DOHH2 (cell line): ENCODE measurements at regions not wholly inside any gene's neighbourhood (a gene's known extent, or its start where the extent isn't known, plus 50 kb on each side); places are given as distances from the start of the nearest gene placed in this dataset.

ENCODE experiments used
- H3F3A ChIP-seq: fragments of 200-600 bp; sonication (generic), shearing (Covaris generic); 2 replicates; pipeline ENCODE4 v1.6.0; 2016; ENCODE audit warnings: antibody characterized with exemption, mild to moderate bottlenecking; ENCODE audit not compliant: control insufficient read depth, insufficient read depth
- H3K27ac ChIP-seq: fragments of 200-600 bp; sonication (generic); 2 replicates; pipeline ENCODE4 v1.5.1; 2014; ENCODE audit warnings: low read depth, mild to moderate bottlenecking, low read length, moderate library complexity
- H3K27me3 ChIP-seq: fragments of 200-600 bp; sonication (generic); 2 replicates; pipeline ENCODE4 v1.6.1; 2014; ENCODE audit warnings: mild to moderate bottlenecking, low read length, mixed read lengths; ENCODE audit not compliant: control insufficient read depth
- H3K36me3 ChIP-seq: fragments of 200-600 bp; sonication (generic); 2 replicates; pipeline ENCODE4 v1.6.1; 2014; ENCODE audit warnings: mild to moderate bottlenecking, low read length, moderate library complexity, mixed read lengths; ENCODE audit not compliant: control insufficient read depth
- H3K4me1 ChIP-seq: fragments of 200-600 bp; sonication (generic); 2 replicates; pipeline ENCODE4 v1.6.1; 2014; ENCODE audit warnings: mild to moderate bottlenecking, low read length, mixed read lengths; ENCODE audit not compliant: control insufficient read depth
- H3K4me2 ChIP-seq: fragments of 200-600 bp; sonication (generic); 2 replicates; pipeline ENCODE4 v1.6.0; 2014; ENCODE audit warnings: mild to moderate bottlenecking, low read length, moderate library complexity
- H3K4me3 ChIP-seq: fragments of 200-600 bp; sonication (generic); 2 replicates; pipeline ENCODE4 v1.5.1; 2014; ENCODE audit warnings: mild to moderate bottlenecking, low read length, mixed read lengths
- H3K79me2 ChIP-seq: fragments of 200-600 bp; sonication (generic); 2 replicates; pipeline ENCODE4 v1.6.1; 2014; ENCODE audit warnings: mild to moderate bottlenecking, low read length, mixed read lengths; ENCODE audit not compliant: control insufficient read depth
- H3K9me2 ChIP-seq: fragments of 200-600 bp; sonication (generic); replicated peaks from 2 replicates; pipeline ENCODE4 v1.6.1; 2014; ENCODE audit warnings: mild to moderate bottlenecking, low read length, mixed read lengths; ENCODE audit not compliant: control insufficient read depth
- H3K9me3 ChIP-seq: fragments of 200-600 bp; sonication (generic); 2 replicates; pipeline ENCODE4 v1.6.1; 2014; ENCODE audit warnings: antibody characterized with exemption, low read length, mixed read lengths; ENCODE audit not compliant: control insufficient read depth, insufficient read depth
- H4K20me1 ChIP-seq: fragments of 200-600 bp; sonication (generic); 2 replicates; pipeline ENCODE4 v1.6.0; 2014; ENCODE audit warnings: low read depth, mild to moderate bottlenecking, antibody characterized with exemption, low read length, moderate library complexity; ENCODE audit not compliant: control insufficient read depth, insufficient read depth
- CTCF ChIP-seq: fragments of 200-600 bp; sonication (generic); IDR thresholded peaks from one replicate; pipeline ENCODE4 v1.5.1; 2014; ENCODE audit warnings: antibody characterized with exemption, mild to moderate bottlenecking, low read depth, low read length; ENCODE audit not compliant: poor library complexity, severe bottlenecking
- EZH2phosphoT487 ChIP-seq: fragments of 200-600 bp; sonication (generic); IDR thresholded peaks from 2 replicates; pipeline ENCODE4 v1.6.1; 2017; ENCODE audit warnings: borderline replicate concordance, mild to moderate bottlenecking, antibody characterized with exemption, low read length, moderate library complexity, mixed read lengths

- no peak overlapping the region for H3K4me3 ChIP-seq
- no peaks in the 10 kb centered on the region for H3K9me2 ChIP-seq
- no peaks in the 10 kb centered on the region for H3K27me3 ChIP-seq
- H3K9me3 ChIP-seq, result peaks cover 6% of the 10 kb centered on the region; the same call in 1 of the 2 replicates
- 0 out of 2 replicates have a peak, but pooled peaks cover 4% of the 10 kb centered on the region for H3K36me3 ChIP-seq
- no peak overlapping the region for H3K4me2 ChIP-seq
- TF ChIP-seq EZH2phosphoT487 (no peak), CTCF (no peak)
- H3K79me2 ChIP-seq, result no peaks in the 10 kb centered on the region
- H3K4me1 ChIP-seq, result peaks cover 50% of the 10 kb centered on the region
- H4K20me1 ChIP-seq, result no peaks in the 10 kb centered on the region
- H3F3A ChIP-seq, result peaks cover 12% of the 10 kb centered on the region
- no peak overlapping the region for H3K27ac ChIP-seq
These were observed 239.1 kb downstream of the C1D start for GRCh38 chr2:67823726-67824125.

- H3K4me1 ChIP-seq, result peaks cover 50% of the 10 kb centered on the region
- peak overlapping the region; percentile 57 for H3K4me3 ChIP-seq
- H3K27me3 ChIP-seq, result no peaks in the 10 kb centered on the region
- TF ChIP-seq CTCF (no peak), EZH2phosphoT487 (no peak)
- H3K36me3 ChIP-seq, result 0 out of 2 replicates have a peak, but pooled peaks cover 4% of the 10 kb centered on the region
- peak overlapping the region; percentile 96 for H3K27ac ChIP-seq
- H3K9me2 ChIP-seq, result no peaks in the 10 kb centered on the region
- peaks cover 12% of the 10 kb centered on the region for H3F3A ChIP-seq
- H3K79me2 ChIP-seq, result no peaks in the 10 kb centered on the region
- peak overlapping the region; percentile 81 for H3K4me2 ChIP-seq
- no peaks in the 10 kb centered on the region for H4K20me1 ChIP-seq
- H3K9me3 ChIP-seq, result peaks cover 6% of the 10 kb centered on the region; the same call in 1 of the 2 replicates
These were observed 238.6 kb downstream of the C1D start for GRCh38 chr2:67824186-67824585.

- no peaks in the 10 kb centered on the region for H3K27me3 ChIP-seq
- no peaks in the 10 kb centered on the region for H3K79me2 ChIP-seq
- TF ChIP-seq CTCF, result no peak
- TF ChIP-seq EZH2phosphoT487, result no peak
- no peaks in the 10 kb centered on the region for H4K20me1 ChIP-seq
- H3K4me1 ChIP-seq, result peaks cover 50% of the 10 kb centered on the region
- H3K4me3 ChIP-seq, result peak overlapping the region; percentile 57
- peaks cover 12% of the 10 kb centered on the region for H3F3A ChIP-seq
- H3K27ac ChIP-seq, result peak overlapping the region; percentile 96
- H3K9me3 ChIP-seq, result peaks cover 6% of the 10 kb centered on the region; the same call in 1 of the 2 replicates
- H3K36me3 ChIP-seq, result 0 out of 2 replicates have a peak, but pooled peaks cover 4% of the 10 kb centered on the region
- no peaks in the 10 kb centered on the region for H3K9me2 ChIP-seq
- peak overlapping the region; percentile 81 for H3K4me2 ChIP-seq
These were observed 237.3 kb downstream of the C1D start for GRCh38 chr2:67825476-67825875.
